HUDEP-2 (cell line): ENCODE measurements at regions not wholly inside any gene's neighbourhood (a gene's known extent, or its start where the extent isn't known, plus 50 kb on each side); places are given as distances from the start of the nearest gene placed in this dataset.
A peak's percentile ranks its signal among the peaks of the same experiment; 100 is the strongest.
"Not testable (repeated sequence)": the region's sequence is repeated elsewhere in the genome, so short reads cannot be mapped to it uniquely, and the experiment has no call there.

Experiments used
- DNase-seq, 76 experiments: peaks; one replicate each; lab custom pipeline; 2025; ENCODE audit not compliant: unreplicated experiment in 76 of 76; lab: John Stamatoyannopoulos, UW

- no peak for DNase-seq
Observed at GRCh38 chr13:59043016-59043415, 1120.7 kb downstream of the DIAPH3 start.

GRCh38 chr13:59047546-59047945 lies 1116.2 kb downstream of the DIAPH3 start:
- DNase-seq, result no peak

GRCh38 chr13:59061621-59062020 lies 1102.1 kb downstream of the DIAPH3 start:
- DNase-seq, result no peak

GRCh38 chr13:59064042-59064441 lies 1099.7 kb downstream of the DIAPH3 start:
- no peak for DNase-seq

- DNase-seq, result not testable (repeated sequence)
Observed at GRCh38 chr13:59076386-59076785, 1087.3 kb downstream of the DIAPH3 start.

- DNase-seq, result no peak
Observed at GRCh38 chr13:59086147-59086546, 1077.6 kb downstream of the DIAPH3 start.

GRCh38 chr13:59088716-59089115 lies 1075.0 kb downstream of the DIAPH3 start:
- DNase-seq, result no peak

GRCh38 chr13:59094181-59094580 lies 1069.5 kb downstream of the DIAPH3 start:
- no peak for DNase-seq

GRCh38 chr13:59099182-59099974 lies 1064.3 kb downstream of the DIAPH3 start:
- DNase-seq, result no peak

- DNase-seq, result no peak
Observed at GRCh38 chr13:59103004-59103768, 1060.5 kb downstream of the DIAPH3 start.

GRCh38 chr13:59111751-59112171 lies 1052.0 kb downstream of the DIAPH3 start:
- no peak for DNase-seq

GRCh38 chr13:59112221-59112718 lies 1051.5 kb downstream of the DIAPH3 start:
- DNase-seq, result peak in 7 of 76 experiments; percentile 1 to 49 (median 34)

GRCh38 chr13:59119475-59119874 lies 1044.3 kb downstream of the DIAPH3 start:
- no peak for DNase-seq

- DNase-seq, result no peak
Observed at GRCh38 chr13:59120297-59120843, 1043.4 kb downstream of the DIAPH3 start.

GRCh38 chr13:59121507-59121906 lies 1042.2 kb downstream of the DIAPH3 start:
- no peak for DNase-seq

GRCh38 chr13:59126474-59126873 lies 1037.3 kb downstream of the DIAPH3 start:
- no peak for DNase-seq

GRCh38 chr13:59133903-59134302 lies 1029.8 kb downstream of the DIAPH3 start:
- DNase-seq, result no peak

- peak in 1 of 76 experiments; percentile 1 for DNase-seq
Observed at GRCh38 chr13:59144700-59145099, 1019.0 kb downstream of the DIAPH3 start.

GRCh38 chr13:59145381-59145780 lies 1018.3 kb downstream of the DIAPH3 start:
- no peak for DNase-seq

GRCh38 chr13:59157181-59157580 lies 1006.5 kb downstream of the DIAPH3 start:
- no peak for DNase-seq

- no peak for DNase-seq
Observed at GRCh38 chr13:59166174-59166573, 997.6 kb downstream of the DIAPH3 start.
